Activated effector memory CD4-positive, alpha-beta T cell treated with anti-CD3 and anti-CD28 coated beads, Interleukin-2, amount 50 U/mL, for 16 hours (primary cell): ENCODE measurements at regions not wholly inside any gene's neighbourhood (a gene's known extent, or its start where the extent isn't known, plus 50 kb on each side); places are given as distances from the start of the nearest gene placed in this dataset.
"Not testable (repeated sequence)": the region's sequence is repeated elsewhere in the genome, so short reads cannot be mapped to it uniquely, and the experiment has no call there.

Experiments
- DNase-seq: peaks from one replicate; pipeline ENCODE4 v3.0.0-alpha.2; 2020

DNA sequence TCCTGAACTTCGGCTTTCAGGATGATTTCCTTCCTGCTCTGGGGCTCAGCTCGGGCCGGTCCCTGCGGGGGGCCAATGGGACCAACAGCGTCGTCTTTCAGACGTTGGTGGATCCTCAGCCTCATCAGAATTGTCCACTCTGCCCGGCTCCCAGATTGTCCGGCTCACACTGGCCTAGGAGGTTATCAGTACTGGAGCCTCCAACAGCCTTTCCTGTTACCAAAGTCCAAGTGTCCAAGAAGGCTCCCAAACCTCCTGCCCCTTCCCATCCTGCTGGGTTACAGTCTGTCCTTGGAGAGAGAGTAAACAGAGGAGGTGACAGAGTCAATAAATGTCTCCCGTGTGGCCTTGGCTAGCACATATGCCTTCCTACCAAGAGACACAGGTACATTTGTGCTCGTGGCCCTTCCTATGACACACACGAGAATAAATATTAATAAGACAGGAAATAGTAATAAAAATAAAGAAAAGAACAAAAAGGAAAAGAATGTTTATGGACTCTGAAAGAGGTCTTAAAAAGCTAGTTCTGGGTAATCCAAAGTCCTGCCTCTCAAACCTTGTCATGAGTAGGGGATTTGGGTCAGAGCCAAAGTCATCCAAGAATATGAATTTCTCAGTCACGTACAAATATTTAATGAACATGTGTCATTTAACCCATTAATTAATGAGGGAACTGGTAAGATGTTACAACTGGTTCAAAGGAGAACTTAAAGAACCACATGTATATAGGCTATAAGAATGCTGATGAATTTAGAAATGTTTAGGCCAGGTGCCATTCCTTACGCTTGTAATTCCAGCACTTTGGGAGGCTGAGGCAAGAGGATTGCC lies 80.8 kb upstream of the SLC2A1 start:
- no peak for DNase-seq

DNA sequence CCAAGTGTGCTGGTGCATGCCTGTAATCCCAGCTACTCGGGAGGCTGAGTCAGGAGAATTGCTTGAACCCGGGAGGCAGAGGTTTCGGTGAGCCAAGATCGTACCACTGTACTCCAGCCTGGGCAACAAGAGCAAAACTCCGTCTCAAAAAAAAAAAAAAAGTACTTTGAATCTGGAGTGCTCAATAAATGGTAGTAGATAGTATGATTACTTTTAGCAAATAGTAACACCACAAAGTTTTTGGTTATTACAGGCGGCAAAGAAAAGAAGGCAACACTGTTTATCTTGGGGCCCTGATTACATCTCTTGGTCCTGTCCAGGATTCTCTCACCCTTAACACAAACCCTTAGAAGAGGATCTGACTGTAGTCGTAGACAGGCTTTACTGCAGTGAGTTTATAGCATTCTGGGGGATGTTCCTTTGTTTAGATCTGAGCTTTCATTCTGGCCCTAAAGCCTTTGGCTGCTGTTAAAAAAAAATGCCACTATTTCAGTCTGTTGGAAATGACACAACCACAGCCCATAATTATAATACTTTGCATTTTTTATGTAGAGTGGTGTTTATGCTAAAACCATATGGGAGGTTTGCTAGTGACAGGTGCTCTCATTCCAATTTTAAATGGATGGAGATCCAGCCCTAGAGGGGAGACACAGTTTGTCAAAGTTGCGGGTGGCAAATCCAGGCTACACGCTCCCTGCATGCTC lies 79.7 kb upstream of the SLC2A1 start:
- DNase-seq = no peak

DNA sequence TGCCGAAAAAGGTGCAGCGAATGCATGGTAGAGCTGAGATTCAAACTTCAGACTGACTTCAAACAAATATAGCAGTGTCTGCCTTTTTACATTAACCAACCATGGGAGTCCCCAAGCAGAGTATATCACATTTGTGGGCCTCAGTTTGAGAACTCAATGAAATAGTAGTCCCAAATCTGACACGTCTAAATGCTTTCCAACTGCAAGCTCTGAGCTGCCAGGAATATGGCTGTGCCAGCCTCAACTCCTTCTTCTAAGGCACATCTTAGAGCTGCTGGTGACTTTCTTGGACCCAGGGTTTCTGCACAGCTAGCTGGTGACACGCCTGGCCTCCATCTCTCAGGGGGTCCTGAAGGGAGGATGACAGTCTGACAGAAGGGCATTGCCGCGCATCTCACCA lies 78.8 kb upstream of the SLC2A1 start:
- DNase-seq = no peak

DNA sequence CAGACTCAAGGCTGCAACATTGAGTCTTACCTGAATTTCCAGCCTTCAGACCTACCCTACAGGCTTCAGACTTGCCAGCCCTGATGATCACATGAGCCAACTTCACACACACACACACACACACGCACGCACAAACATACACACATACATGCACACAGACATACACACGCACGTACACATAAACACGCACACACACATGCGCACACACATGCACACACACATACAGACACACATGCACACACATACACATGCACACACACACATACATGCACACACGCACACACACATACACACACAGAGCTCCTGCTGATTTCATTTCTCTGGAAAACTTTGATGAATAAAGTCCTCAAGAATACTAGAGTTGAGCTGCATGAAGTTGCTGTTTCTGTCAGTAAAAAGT lies 78.3 kb upstream of the SLC2A1 start:
- no peak for DNase-seq

DNA sequence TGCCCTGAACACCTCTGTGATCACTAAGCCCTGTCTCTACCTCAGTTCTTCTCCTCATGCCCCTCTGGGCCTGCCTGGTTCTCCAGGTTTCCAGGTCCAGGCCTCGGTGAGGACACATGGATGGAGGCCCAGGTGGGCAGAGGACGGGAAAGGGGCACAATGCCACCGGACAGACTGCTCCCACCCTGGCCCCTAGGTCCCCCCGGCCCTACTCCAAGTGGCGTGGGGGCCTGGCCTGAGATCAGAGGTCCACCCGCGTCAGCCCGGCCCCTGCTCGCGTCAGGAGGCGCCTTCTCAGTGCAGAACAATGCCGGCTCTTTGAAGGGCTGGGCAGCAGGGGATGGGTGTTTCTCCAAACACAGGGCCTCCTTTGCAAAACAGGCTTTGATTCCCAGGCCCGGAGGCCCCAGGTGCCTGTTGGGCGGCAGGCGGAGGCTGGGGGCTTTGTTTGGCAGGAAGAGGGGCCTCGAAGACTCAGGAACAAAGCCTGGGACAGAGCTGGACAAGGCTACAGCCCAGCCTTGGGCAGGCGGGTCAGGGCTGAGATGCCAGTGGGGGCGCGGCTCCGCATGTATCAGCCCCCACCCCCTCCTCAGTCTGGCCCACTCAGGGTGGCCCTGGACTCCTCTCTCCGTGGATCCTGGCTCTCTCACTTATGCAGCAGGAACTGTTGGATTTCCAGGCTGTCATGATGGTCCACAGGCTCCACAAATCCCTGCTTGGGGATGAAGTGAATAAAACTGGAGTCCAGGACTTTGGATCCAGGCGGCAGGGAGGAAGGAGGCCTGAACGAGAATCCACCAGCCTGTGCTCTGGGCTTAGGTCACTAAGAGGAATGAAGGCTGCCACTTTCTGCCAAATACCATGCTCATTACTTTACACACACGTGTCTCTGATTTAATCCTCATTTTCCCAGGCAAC lies 77.4 kb upstream of the SLC2A1 start:
- DNase-seq = no peak

DNA sequence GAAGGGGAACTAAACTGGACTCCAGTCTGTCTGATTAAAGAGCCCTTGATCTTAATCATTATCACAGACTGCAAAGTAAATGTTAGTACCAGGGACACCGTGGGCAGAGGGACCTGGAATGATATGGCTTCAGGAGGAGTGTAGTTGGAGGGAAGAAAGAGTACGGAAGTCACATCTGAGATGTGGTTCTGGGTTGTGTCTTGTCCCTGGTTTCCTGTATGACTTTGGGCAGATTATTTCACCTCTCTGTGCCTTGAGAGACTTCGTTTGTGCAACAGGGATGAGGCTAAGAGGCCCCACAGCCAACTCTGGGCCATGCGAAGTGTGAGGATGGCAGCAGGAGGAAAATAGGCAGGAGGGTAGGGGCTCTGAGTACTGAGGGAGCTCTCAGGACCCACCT lies 76.1 kb upstream of the SLC2A1 start:
- DNase-seq = no peak

DNA sequence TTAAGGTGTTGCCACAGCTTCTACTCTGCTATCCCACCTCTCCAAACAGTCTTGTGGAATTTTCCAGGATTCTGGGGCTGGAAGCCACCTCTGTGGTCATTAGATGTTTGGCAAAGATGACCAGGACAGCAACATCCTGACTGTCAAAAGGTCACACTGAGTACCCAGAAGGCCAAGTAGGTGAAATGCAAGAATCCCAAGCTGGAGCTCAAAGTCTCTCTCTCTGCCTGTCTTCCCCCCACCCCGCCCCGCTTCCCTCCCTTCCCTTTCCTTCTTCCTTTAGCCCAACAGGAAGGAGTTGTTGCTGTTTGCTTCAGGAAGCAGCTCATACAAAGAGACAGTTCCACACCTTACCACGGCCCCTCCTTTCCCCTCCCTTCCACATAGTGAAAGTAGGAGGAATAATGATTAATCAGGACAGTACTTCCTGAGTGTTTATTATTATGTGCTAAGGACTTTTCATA lies 75.6 kb upstream of the SLC2A1 start:
- DNase-seq = no peak

DNA sequence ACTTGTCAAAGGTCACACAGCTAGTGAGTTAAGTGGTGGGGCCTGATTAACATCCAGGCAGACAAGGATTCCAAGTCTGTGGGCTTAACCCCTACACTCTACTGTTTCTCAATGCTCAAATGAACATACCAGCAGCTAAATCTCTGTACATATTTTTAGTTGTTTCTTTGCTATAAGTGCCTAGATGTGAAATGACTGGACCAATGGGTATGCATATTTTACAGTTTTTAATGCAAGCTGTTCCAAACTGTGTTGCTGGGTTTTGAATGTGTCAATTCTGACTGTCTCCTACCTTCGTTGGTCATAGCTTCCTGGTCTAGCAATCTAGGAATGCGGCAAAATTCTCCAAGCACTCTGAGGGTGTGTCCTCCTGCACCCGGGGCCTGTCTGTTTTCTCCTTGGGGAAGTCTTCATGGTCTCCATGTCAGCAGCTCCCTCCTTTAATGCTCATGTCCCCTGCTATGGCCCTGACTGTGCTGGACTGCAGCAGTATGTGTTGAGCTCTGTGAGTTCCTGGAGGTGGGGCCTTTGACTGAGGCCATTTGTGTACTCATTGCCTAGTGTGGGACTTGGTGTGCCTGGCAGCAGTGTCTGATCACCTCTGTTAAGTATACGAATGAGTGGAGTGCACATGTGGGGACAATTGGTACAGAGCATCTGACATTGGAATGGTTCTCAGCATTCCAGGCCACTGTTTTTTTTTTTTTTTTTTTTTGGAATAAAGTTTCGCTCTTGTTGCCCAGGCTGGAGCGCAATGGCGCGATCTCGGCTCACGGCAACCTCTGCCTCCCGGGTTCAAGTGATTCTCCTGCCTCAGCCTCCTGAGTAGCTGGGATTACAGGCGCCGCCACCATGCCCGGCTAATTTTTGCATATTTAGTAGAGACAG lies 72.9 kb upstream of the SLC2A1 start:
- DNase-seq = no peak

DNA sequence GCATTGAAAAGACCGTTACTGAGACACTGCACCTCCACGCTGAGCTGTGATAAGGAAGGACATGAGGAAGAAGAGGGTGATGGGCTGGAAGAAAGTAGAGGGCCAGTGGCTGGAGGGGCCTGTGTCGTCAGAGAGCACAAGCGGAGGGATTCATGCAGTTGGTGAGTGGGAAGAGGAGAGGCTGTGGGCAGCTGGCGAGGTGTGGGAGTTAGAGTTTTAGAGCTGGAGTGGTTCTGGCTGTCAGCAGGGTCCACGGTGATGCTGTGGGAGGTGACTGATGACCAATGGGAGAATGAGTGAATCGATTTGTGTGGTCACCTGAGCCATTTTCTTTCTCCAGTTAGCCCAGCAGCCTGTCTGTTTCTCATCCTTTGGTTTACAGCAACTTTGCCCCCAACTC lies 66.2 kb upstream of the SLC2A1 start:
- DNase-seq = no peak

DNA sequence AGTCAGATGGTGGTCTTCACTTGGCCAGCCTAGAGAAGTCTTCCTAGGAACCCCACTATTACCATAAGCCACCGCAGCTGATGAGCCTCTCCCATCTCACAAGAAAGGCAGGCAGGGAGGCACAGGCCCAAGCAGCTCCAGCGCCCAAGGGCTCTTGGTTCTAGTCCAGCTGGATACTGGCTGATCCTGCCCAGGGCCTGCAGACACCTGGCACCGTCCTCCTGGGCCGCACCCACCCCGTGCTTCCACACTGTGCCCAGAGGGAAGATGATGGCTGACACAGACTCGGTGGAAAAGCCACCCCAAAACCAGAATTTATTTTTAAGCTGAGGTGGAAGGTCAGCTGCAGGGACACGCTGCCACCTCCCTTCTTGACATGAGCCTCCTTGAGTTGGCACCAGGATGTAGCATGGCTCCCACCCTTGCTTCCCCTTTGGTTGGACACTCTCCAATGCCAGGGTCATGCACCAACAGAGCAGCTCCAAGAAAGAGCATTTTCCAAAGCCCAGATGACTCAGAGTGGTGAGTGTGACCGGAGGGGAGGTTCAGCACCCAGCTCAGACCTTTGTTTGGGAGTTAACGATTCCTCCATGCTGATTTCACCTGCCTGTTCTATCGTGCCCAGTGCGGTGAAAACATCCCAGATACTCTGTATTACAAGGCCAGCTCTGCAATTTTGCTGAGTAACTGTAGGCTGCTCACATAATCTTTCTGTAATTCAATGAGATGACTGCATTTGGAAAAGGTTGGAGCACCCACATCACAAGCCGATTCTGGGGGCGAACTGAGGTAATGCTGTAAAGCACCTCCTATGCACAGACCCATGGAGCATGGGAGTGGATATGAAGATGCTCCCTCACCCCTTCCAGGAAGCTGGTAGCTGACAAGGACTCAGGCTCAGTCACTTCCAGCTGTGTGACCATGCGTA lies 63.1 kb upstream of the SLC2A1 start:
- no peak for DNase-seq

DNA sequence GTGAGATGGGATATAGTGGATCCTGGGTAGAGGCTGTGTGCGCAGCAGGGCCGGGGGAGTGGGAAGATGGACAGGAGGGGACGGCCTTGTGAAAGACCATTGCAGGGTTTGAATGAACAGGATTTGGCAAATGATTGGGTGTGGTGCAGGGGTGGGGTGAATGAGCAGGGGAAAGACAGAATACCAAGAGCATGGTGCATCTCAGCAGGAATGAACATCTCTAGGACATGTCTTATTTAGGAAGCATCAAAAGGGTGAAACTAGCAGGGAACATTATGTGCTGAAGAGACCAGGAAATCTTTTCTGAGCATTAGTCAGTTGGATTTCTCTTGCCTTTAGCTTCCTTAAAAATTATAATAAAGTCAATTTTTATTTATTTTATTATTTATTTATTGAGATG lies 60.6 kb upstream of the SLC2A1 start:
- no peak for DNase-seq

DNA sequence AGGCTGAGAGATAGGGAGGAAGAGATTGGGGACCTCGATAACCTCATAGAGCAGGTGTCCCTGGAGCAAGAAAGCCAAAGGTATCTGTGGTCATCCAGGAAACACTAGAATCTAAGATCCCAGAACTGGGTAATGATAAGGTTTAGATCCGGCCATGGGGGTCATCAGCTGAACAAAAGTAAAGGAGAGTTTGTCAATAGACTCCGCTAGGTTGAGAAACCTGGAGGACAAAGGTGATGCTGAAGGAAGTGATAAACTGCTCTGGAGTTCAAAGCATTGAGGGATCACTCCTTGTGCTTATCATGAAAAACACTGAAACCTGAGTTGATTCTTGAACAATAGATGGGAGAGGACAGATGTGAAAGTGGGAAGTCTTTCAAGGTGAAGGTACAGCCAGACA lies 59.5 kb upstream of the SLC2A1 start:
- no peak for DNase-seq

DNA sequence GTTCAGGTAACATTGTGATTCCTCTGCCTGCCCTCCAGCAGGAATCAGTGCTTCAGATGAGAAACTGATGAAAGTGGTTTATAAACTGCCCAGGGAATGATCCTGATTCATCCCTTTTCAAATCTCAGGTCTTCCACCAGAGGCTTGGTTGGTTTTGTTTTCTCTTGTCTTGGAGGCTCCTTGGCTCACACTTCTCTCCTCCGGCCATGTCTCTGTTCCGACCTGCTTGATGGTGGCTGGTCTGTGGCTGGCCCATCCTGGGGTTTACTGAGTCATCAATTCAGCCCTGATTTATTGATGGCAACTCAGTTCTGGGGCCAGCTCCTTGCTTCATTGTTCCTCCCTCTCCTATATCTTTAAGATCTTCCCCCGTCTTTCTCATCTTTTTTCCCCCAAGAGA lies 56.6 kb upstream of the SLC2A1 start:
- no peak for DNase-seq

DNA sequence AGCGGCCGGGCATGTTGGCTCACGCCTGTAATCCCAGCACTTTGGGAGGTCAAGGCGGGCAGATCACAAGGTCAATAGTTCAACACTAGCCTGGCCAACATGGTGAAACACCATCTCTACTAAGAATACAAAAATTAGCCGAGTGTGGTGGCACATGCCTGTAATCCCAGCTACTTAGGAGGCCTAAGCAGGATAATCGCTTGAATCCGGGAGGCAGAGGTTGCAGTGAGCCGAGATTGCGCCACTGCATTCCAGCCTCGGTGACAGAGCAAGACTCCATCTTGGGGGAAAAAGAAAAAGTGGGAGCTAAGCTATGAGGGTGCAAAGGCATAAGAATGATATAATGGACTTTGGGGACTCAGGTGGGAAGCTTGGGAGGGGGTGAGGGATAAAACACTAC lies 55.9 kb upstream of the SLC2A1 start:
- DNase-seq = not testable (repeated sequence)

DNA sequence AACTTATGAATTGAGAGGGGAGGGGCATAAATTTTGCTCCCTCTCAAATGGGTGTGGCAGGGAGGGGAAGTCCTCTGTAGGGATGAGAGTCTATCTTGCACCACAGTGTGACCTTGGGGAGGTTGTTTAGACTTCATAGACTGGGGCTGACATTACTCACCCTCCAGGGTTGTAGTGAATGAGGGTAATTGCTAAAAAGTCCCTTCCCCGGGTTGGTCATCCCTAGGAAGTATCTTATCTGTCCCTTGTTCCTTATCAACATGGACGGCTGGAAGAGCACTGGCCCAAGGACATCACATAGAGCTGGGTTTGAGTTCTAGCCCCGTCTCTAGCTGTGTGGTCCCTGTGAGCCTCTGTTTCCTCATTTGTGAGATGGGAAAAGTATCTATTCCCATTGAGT lies 52.4 kb upstream of the SLC2A1 start:
- DNase-seq = no peak

DNA sequence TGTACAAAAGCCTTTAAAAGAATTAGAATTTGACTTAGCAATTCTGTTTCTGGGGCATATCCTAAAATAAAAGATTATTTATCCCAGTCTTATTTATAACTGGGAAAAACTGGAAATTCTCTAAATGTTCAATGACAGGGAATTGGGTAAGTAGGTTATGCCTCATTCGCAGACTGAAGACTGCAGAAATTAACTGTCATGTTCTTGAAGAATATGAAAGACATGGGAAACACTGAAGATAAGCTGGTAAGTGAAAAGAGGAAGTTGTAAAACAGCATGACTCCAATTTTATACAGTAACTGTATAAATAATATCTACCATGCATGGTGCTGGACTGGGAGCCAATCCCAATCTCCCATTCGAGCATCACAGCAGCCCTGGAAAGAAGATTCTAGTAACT lies 50.6 kb upstream of the SLC2A1 start:
- DNase-seq = no peak

DNA sequence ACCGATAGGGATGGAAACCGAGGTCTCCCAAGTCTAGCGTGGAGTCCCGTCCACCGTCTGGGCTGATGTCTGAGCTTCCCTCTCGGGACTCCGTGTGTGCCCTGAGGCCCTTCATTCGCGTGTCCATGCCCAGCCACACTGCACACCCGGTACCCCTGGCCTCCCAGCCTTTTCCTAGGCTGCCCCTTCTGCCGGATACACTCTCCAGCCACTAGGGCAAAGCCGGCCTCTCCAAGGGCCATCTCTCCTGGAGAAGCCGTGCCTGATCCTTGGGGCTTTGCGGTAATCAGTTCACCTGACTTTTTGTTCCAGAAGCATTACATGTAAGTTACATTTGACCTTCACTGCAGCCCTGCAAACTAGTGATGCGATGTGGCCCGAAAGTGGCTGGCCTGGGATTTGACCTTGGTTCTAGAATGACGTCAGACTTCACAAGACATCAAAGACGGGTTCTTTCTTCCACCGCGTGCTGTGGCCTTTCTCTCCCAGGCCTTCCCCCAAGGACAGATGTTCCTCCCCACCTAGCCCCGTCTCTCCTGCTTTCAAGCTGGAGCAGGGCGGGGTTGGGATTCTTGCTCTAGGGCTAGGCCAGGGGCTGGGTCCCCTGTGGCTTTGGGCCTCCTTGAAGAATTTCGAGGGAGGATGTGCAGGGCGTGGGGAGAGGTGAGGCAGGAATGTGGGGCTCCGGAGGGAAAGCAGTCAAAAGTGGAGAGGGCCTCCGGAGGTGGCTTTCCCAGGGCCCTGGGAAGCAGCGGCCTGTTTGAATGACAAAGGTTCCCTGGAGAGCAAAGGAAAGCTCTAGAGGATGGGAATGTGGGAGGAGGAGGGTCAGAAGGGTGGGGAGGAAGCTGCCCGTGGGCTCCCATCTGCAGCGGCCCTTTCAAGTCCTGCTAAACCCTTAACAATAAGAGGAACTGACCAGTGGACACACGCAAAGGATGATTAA lies 49.7 kb upstream of the SLC2A1 start:
- no peak for DNase-seq
